ENCODE measurements at regions not wholly inside any gene's neighbourhood (a gene's known extent, or its start where the extent isn't known, plus 50 kb on each side); places are given as distances from the start of the nearest gene placed in this dataset.

DNA sequence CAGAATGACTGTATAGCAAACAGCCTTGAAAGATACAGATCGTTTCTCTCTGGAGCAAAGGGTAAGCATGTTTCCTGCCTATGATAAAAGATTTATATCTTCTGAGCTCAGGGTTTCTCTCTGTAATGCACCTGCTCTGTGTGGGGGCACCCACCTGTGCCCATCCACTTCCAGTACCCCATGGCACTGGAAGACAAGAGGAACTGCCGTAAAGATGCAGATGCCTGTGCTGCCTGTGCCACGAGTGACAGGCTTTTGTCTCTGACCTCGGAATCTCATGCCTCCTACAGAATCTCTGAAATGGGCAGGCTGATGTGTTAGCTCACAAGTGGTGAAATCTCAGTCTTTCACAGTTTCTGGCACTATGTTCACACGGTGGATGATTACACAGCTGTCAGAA is 50.3 kb upstream of the ATP11A start:
- no peaks in the 10 kb centered on the region for H3K36me3 ChIP-seq (ENCODE audit: control insufficient read depth, insufficient read depth, low read length)
- no peak overlapping the region for H3K27ac ChIP-seq
- H2AFZ ChIP-seq, result no peak overlapping the region
- H3K4me2 ChIP-seq (ENCODE audit: low read length), result no peak overlapping the region
- H3K9ac ChIP-seq, result no peak overlapping the region
- H3K4me1 ChIP-seq, result peaks cover 7% of the 10 kb centered on the region
- no peaks in the 10 kb centered on the region for H3K79me2 ChIP-seq
- no peak overlapping the region for H3K4me3 ChIP-seq (ENCODE audit: low read depth, low read length)
- H3K9me3 ChIP-seq (ENCODE audit: control insufficient read depth, low read length), result no peaks in the 10 kb centered on the region
- H3K27me3 ChIP-seq (ENCODE audit: control insufficient read depth, insufficient read depth, low read length), result no peaks in the 10 kb centered on the region
- TF ChIP-seq, protein P1, sequence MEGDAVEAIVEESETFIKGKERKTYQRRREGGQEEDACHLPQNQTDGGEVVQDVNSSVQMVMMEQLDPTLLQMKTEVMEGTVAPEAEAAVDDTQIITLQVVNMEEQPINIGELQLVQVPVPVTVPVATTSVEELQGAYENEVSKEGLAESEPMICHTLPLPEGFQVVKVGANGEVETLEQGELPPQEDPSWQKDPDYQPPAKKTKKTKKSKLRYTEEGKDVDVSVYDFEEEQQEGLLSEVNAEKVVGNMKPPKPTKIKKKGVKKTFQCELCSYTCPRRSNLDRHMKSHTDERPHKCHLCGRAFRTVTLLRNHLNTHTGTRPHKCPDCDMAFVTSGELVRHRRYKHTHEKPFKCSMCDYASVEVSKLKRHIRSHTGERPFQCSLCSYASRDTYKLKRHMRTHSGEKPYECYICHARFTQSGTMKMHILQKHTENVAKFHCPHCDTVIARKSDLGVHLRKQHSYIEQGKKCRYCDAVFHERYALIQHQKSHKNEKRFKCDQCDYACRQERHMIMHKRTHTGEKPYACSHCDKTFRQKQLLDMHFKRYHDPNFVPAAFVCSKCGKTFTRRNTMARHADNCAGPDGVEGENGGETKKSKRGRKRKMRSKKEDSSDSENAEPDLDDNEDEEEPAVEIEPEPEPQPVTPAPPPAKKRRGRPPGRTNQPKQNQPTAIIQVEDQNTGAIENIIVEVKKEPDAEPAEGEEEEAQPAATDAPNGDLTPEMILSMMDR (IDR thresholded peaks at IDR 0.05), result no peak

DNA sequence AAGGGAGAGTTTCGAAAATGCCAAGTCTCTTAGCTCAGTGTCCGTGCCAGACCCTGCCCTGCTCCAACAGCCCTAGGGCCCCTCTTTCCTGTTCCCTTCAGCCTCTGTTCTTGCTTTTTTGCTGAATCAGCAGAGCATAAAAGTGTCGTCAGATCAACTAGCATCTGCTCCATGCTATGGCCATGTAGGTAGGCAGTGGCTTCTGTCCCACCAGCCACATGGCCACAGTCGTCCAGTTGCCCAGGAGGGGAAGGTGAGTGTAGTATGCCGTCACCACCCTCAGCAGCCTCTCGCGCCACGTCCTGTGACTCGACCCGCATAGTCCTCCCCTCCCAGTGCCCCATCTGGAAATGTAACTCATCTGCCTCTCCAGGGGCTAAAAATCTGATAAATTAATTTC is 50.9 kb upstream of the ATP11A start:
- no peak overlapping the region for H3K4me2 ChIP-seq (ENCODE audit: low read length)
- H3K9me3 ChIP-seq (ENCODE audit: control insufficient read depth, low read length), result no peaks in the 10 kb centered on the region
- peaks cover 7% of the 10 kb centered on the region for H3K4me1 ChIP-seq
- H3K79me2 ChIP-seq, result no peaks in the 10 kb centered on the region
- H3K27me3 ChIP-seq (ENCODE audit: control insufficient read depth, insufficient read depth, low read length), result no peaks in the 10 kb centered on the region
- no peaks in the 10 kb centered on the region for H3K36me3 ChIP-seq (ENCODE audit: control insufficient read depth, insufficient read depth, low read length)
- H3K27ac ChIP-seq, result no peak overlapping the region
- H3K9ac ChIP-seq, result no peak overlapping the region
- H3K4me3 ChIP-seq (ENCODE audit: low read depth, low read length), result no peak overlapping the region
- H2AFZ ChIP-seq, result no peak overlapping the region
- TF ChIP-seq, protein P1 (IDR thresholded peaks at IDR 0.05), result no peak

DNA sequence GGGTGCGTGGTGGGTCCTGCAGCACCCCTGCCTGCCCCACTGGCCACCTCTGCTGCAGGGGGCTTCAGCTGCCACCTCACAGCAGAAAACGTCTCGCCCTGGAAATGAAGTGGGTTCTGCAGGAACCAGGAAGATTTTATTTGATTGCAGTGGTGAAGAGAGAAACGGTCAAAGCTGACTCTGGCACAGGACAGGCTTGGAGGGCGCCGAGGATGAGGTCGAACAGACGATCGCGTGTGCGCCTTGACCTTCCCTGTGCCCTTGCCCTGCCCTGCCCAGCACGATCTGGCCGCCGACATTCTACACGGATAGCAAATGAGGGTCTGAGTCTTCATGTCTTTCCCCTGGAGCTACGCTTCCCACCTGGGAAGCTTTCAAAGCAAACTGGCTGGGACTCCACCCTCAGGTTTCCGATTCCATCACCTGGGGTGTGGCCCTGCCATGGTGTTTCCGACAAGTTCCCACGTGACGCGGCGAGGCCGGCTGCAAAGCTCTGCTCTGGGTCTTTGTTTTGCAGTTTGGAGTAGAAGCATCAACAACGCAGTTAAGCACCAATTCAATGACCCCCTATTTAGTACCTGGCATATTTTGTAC is 50.3 kb upstream of the TUBGCP3 start:
- H3K9ac ChIP-seq, result no peak overlapping the region
- no peak overlapping the region for H3K4me3 ChIP-seq (ENCODE audit: low read depth, low read length)
- H3K36me3 ChIP-seq (ENCODE audit: control insufficient read depth, insufficient read depth, low read length), result no peaks in the 10 kb centered on the region
- H3K79me2 ChIP-seq, result no peaks in the 10 kb centered on the region
- no peaks in the 10 kb centered on the region for H3K9me3 ChIP-seq (ENCODE audit: control insufficient read depth, low read length)
- no peak overlapping the region for H3K4me2 ChIP-seq (ENCODE audit: low read length)
- TF ChIP-seq, protein P1 (IDR thresholded peaks at IDR 0.05), result no peak
- H2AFZ ChIP-seq, result peak overlapping the region; percentile 42
- peaks cover 7% of the 10 kb centered on the region for H3K4me1 ChIP-seq
- no peaks in the 10 kb centered on the region for H3K27me3 ChIP-seq (ENCODE audit: control insufficient read depth, insufficient read depth, low read length)
- H3K27ac ChIP-seq, result no peak overlapping the region
